Body of pancreas (tissue), 4 donors: ENCODE measurements at regions not wholly inside any gene's neighbourhood (a gene's known extent, or its start where the extent isn't known, plus 50 kb on each side); places are given as distances from the start of the nearest gene placed in this dataset.
A peak's percentile ranks its signal among the peaks of the same experiment; 100 is the strongest.

Experiments used
- ATAC-seq: fragments of 150-250 bp; one replicate; pipeline ENCODE4 v1.9.1; 2016
- DNase-seq, 4 donors: peaks; one replicate each; pipeline ENCODE4 v3.0.0-alpha.2; 2019
- H3K27ac ChIP-seq, 4 donors: fragments of 200-600 bp; sonication (generic); 1 replicate in 3 of 4; 2 replicates in 1 of 4; pipeline versions ENCODE4 v1.5.1 to v1.6.1; 2016 to 2019; ENCODE audit warnings: mild to moderate bottlenecking in 1 of 4, mixed read lengths in 1 of 4, moderate library complexity in 1 of 4
- H3K27me3 ChIP-seq, 2 donors: fragments of 200-600 bp; sonication (generic); one replicate each; pipeline ENCODE4 v1.6.0; 2016; ENCODE audit warnings: mild to moderate bottlenecking in 1 of 2
- H3K36me3 ChIP-seq, 2 donors: fragments of 200-600 bp; sonication (generic); replicated peaks in 1 of 2; 2 replicates each; pipeline ENCODE4 v1.5.1; 2016; ENCODE audit warnings: low read depth in 2 of 2; ENCODE audit not compliant: insufficient read depth in 1 of 2
- H3K4me1 ChIP-seq: fragments of 200-600 bp; sonication (generic); one replicate; pipeline ENCODE4 v1.6.0; 2016
- H3K4me3 ChIP-seq, 2 donors: fragments of 200-600 bp; sonication (generic); 1 replicate in 1 of 2; 2 replicates in 1 of 2; pipeline ENCODE4 v1.5.1; 2016 to 2019
- H3K9me3 ChIP-seq, 3 donors: fragments of 200-600 bp; sonication (generic); 1 replicate in 2 of 3; 2 replicates in 1 of 3; pipeline ENCODE4 v1.5.1; 2016
- POLR2A ChIP-seq, 3 donors: fragments of 450-650 bp; IDR thresholded peaks; one replicate each; pipeline ENCODE4 v1.6.1; 2016; ENCODE audit warnings: antibody characterized with exemption in 3 of 3, mild to moderate bottlenecking in 2 of 3
- WGBS, 2 donors: methylation state at CpG; one replicate each; pipeline ENCODE4 v1.1.5; 2017; 5-methylcytosine and 5-hydroxymethylcytosine counted together
- intact Hi-C: fragments of 100-400 bp; cut with DNase I; formaldehyde crosslinking; loops from one replicate; pipeline ENCODE4 v1.15.1; 2023
- TF ChIP-seq, protein P1 (sequence below), 7 experiments: fragments of 450-650 bp in 4 of 7; fragments of 200-600 bp in 3 of 7; sonication (generic) in 3 of 7; IDR thresholded peaks; one replicate each; pipeline ENCODE4 v1.5.1; 2016 to 2019; ENCODE audit warnings: antibody characterized with exemption in 7 of 7

DNA sequence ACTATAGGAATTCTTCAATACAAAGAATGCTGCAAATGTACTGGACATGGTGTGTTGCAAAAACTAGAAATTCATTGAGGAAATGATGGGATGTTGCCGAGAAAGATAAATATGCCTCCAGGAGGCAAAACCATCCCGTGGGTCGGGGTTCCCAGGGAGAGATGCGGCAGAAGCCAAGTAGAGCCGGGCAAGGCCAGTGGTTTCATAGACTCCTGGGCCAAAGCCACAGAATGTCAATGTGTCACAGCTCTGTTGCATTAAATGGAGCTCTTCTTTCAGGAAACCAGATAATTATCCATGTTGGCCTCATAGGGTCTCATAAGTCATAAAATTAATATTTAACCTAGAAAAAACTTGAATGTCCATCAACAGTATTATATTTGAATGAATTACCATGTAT is 419.5 kb upstream of the CDH10 start:
- no peak overlapping the region for H3K27ac ChIP-seq
- DNase-seq, result no peak
- no peaks in the 10 kb centered on the region for H3K9me3 ChIP-seq
- intact Hi-C loops, result no loop called here
- no peaks in the 10 kb centered on the region for H3K27me3 ChIP-seq
- H3K4me1 ChIP-seq, result no peaks in the 10 kb centered on the region
- ATAC-seq, result no peak
- 53 to 57% methylated on average over 5 of the region's 5 CpGs for WGBS, 2 donors
- H3K4me3 ChIP-seq, result no peak overlapping the region
- no peaks in the 10 kb centered on the region for H3K36me3 ChIP-seq
- TF ChIP-seq POLR2A (IDR thresholded peaks at IDR 0.05), result no peak
- TF ChIP-seq, protein P1, sequence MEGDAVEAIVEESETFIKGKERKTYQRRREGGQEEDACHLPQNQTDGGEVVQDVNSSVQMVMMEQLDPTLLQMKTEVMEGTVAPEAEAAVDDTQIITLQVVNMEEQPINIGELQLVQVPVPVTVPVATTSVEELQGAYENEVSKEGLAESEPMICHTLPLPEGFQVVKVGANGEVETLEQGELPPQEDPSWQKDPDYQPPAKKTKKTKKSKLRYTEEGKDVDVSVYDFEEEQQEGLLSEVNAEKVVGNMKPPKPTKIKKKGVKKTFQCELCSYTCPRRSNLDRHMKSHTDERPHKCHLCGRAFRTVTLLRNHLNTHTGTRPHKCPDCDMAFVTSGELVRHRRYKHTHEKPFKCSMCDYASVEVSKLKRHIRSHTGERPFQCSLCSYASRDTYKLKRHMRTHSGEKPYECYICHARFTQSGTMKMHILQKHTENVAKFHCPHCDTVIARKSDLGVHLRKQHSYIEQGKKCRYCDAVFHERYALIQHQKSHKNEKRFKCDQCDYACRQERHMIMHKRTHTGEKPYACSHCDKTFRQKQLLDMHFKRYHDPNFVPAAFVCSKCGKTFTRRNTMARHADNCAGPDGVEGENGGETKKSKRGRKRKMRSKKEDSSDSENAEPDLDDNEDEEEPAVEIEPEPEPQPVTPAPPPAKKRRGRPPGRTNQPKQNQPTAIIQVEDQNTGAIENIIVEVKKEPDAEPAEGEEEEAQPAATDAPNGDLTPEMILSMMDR (IDR thresholded peaks at IDR 0.05), result no peak

DNA sequence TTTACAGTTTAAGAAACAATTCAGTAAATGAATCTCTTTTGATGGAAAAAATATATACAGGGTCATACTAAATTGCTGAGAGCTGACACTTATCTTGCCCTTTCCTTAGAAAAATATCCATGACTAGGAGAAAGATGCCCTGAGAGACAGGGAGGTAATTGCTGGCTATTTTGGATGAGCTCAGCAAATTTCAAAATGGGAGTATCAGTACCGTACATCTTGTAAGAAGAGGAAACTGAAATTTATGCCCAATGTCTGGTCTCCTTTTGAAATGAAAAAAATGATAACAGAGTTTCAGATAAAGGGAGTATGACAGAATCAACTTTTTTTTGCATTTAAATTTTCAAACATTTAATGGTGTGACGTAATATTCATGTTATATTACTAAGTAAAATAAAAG is 415.8 kb upstream of the CDH10 start:
- Histone ChIP-seq H3K27ac (no peak overlapping the region), H3K4me1 (no peaks in the 10 kb centered on the region), H3K36me3 (no peaks in the 10 kb centered on the region), H3K4me3 (no peak overlapping the region), H3K27me3 (no peaks in the 10 kb centered on the region), H3K9me3 (no peaks in the 10 kb centered on the region)
- DNase-seq, result no peak
- intact Hi-C loops, result no loop called here
- ATAC-seq, result no peak
- 60 to 66% methylated on average over 2 of the region's 2 CpGs for WGBS, 2 donors
- TF ChIP-seq POLR2A (IDR thresholded peaks at IDR 0.05), result no peak
- TF ChIP-seq, protein P1 (IDR thresholded peaks at IDR 0.05), result no peak

DNA sequence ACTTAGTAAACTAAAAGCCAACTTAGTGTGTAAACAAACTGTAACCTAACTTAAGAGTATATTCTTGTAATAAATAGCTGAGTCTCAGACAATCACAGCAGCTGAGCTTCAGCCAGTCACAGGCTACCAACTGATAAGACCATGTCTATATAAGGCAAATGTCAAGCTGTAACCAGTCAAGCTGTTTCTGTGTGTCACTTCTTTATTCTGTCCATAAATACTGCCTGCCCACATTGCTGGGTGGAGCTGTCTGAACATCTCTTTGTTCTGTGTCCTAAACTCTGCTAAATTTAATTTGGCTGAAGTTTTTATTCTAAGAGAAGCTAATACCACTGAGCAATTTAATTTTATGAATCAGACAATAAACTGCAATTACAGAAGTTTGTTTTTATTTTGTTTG is 412.1 kb upstream of the CDH10 start:
- H3K4me1 ChIP-seq, result no peaks in the 10 kb centered on the region
- intact Hi-C loops, result no loop called here
- no peaks in the 10 kb centered on the region for H3K36me3 ChIP-seq
- no peak for TF ChIP-seq POLR2A (IDR thresholded peaks at IDR 0.05)
- TF ChIP-seq, protein P1 (IDR thresholded peaks at IDR 0.05), result no peak
- ATAC-seq, result no peak
- no peak overlapping the region for H3K27ac ChIP-seq
- no peak overlapping the region for H3K4me3 ChIP-seq
- no peak for DNase-seq
- no peaks in the 10 kb centered on the region for H3K9me3 ChIP-seq
- H3K27me3 ChIP-seq, result no peaks in the 10 kb centered on the region

DNA sequence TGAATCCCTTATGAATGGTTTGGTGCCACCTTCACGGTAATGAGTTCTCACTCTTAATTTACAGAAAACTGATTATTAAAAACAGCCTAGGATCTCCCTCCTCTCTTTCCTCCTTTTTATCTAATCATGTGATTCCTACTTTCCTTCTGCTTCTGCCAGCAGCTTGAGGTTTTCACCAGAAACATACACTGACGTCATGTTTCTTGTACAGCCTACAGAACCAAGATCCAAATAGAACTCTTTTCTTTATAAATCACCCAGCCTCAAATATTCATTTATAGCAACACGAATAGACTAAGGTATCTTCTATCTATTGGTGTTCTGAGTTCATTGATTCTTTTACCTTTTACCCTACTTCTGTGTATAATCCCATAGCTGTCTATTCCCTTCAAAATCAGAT is 388.9 kb upstream of the CDH10 start:
- no peaks in the 10 kb centered on the region for H3K9me3 ChIP-seq
- no peaks in the 10 kb centered on the region for H3K27me3 ChIP-seq
- H3K4me3 ChIP-seq, result no peak overlapping the region
- ATAC-seq (no peak), DNase-seq (no peak)
- H3K27ac ChIP-seq, result no peak overlapping the region
- intact Hi-C loops, result no loop called here
- TF ChIP-seq POLR2A (IDR thresholded peaks at IDR 0.05), result no peak
- TF ChIP-seq, protein P1 (IDR thresholded peaks at IDR 0.05), result no peak
- no peaks in the 10 kb centered on the region for H3K4me1 ChIP-seq
- 32 to 52% methylated on average over 3 of the region's 3 CpGs for WGBS, 2 donors
- no peaks in the 10 kb centered on the region for H3K36me3 ChIP-seq

DNA sequence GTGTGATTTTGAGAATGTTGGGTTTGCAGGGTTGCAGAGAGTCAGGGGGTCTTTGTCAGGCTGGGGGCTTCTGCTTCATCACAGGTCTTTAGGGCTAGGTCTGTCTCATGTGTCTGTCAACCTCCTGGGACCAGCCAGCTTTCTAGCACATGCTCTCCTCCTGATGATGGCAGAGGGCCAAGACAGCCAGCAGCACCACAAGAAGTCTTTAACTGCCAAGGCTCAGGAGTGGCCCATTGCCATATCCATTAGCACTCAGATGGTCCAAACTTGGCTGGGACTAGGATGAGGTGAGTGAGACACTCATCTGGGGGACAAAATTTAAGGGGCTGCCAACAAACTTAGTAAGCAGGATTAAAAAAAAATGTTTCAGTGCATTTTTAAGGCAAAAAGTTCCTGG is 384.2 kb upstream of the CDH10 start:
- Histone ChIP-seq H3K9me3 (no peaks in the 10 kb centered on the region), H3K36me3 (no peaks in the 10 kb centered on the region), H3K27me3 (no peaks in the 10 kb centered on the region), H3K27ac (no peak overlapping the region), H3K4me1 (no peaks in the 10 kb centered on the region), H3K4me3 (no peak overlapping the region)
- ATAC-seq, result no peak
- TF ChIP-seq, protein P1 (IDR thresholded peaks at IDR 0.05), result no peak
- TF ChIP-seq POLR2A (IDR thresholded peaks at IDR 0.05), result no peak
- intact Hi-C loops, result no loop called here
- peak; percentile 2 to 27 (median 14) for DNase-seq
